Lower leg skin (tissue), 3 donors: ENCODE measurements at regions not wholly inside any gene's neighbourhood (a gene's known extent, or its start where the extent isn't known, plus 50 kb on each side); places are given as distances from the start of the nearest gene placed in this dataset.
"Not testable (repeated sequence)": the region's sequence is repeated elsewhere in the genome, so short reads cannot be mapped to it uniquely, and the experiment has no call there.

Experiments
- POLR2A ChIP-seq, 2 donors: fragments of 450-650 bp; IDR thresholded peaks; one replicate each; pipeline ENCODE4 v1.6.1; 2016 to 2017; ENCODE audit warnings: antibody characterized with exemption in 2 of 2, mild to moderate bottlenecking in 1 of 2, moderate library complexity in 1 of 2
- TF ChIP-seq, protein P1 (sequence below), 3 donors: fragments of 450-650 bp; IDR thresholded peaks; one replicate each; pipeline ENCODE4 v1.5.1; 2016; ENCODE audit warnings: antibody characterized with exemption in 3 of 3, mild to moderate bottlenecking in 3 of 3, moderate library complexity in 2 of 3

DNA sequence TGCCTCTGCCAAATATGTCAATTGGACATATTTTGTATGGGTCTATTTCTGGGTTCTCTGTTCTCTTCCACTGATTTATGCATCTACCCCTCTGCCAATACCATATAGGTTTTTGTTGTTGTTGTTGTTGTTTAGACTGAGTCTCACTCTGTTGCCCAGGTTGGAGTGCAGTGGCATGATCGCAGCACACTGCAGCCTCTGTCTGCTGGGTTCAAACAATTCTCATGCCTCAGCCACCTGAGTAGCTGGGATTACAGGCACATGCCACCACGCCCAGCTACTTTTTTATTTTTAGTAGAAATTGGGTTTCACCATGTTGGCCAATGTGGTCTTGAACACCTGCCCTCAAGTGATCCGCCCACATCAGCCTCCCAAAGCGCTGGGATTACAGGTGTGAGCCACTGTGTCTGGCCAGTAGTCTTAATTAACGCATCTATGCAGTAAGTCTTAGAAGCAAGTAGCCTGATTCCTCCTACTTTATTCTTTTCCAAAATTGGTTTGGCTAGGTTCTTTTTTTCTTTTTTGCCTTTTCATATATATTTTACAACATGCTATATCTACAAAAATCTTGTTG is 103.5 kb downstream of the PRR15 start:
- TF ChIP-seq, protein P1, sequence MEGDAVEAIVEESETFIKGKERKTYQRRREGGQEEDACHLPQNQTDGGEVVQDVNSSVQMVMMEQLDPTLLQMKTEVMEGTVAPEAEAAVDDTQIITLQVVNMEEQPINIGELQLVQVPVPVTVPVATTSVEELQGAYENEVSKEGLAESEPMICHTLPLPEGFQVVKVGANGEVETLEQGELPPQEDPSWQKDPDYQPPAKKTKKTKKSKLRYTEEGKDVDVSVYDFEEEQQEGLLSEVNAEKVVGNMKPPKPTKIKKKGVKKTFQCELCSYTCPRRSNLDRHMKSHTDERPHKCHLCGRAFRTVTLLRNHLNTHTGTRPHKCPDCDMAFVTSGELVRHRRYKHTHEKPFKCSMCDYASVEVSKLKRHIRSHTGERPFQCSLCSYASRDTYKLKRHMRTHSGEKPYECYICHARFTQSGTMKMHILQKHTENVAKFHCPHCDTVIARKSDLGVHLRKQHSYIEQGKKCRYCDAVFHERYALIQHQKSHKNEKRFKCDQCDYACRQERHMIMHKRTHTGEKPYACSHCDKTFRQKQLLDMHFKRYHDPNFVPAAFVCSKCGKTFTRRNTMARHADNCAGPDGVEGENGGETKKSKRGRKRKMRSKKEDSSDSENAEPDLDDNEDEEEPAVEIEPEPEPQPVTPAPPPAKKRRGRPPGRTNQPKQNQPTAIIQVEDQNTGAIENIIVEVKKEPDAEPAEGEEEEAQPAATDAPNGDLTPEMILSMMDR (IDR thresholded peaks at IDR 0.05): not testable (repeated sequence)
- not testable (repeated sequence) for TF ChIP-seq POLR2A (IDR thresholded peaks at IDR 0.05)
